ENCODE measurements at regions not wholly inside any gene's neighbourhood (a gene's known extent, or its start where the extent isn't known, plus 50 kb on each side); places are given as distances from the start of the nearest gene placed in this dataset.

GRCh38 chr17:13753154-13753553 lies 151.4 kb upstream of the HS3ST3A1 start:
- no peak for TF ChIP-seq EGR1 (IDR thresholded peaks at IDR 0.05)
- TF ChIP-seq USF1 (IDR thresholded peaks at IDR 0.05): no peak
- TF ChIP-seq YY1 (IDR thresholded peaks at IDR 0.05; ENCODE audit: low read depth): no peak
- no peak for TF ChIP-seq REST (IDR thresholded peaks at IDR 0.05; ENCODE audit: low read depth)
- no peak for TF ChIP-seq TCF12 (IDR thresholded peaks at IDR 0.05; ENCODE audit: low read depth)
- no peak for TF ChIP-seq NFIC (IDR thresholded peaks at IDR 0.05)
- no peak for TF ChIP-seq FOXM1 (IDR thresholded peaks at IDR 0.05; ENCODE audit: borderline replicate concordance, low read depth)
- TF ChIP-seq TAF1 (IDR thresholded peaks at IDR 0.05; ENCODE audit: low read depth): no peak
- TF ChIP-seq TEAD4 (IDR thresholded peaks at IDR 0.05): no peak
- no peak for TF ChIP-seq EP300 (IDR thresholded peaks at IDR 0.05; ENCODE audit: borderline replicate concordance)
- TF ChIP-seq MAX (IDR thresholded peaks at IDR 0.05): no peak
- no peak for TF ChIP-seq CEBPB (IDR thresholded peaks at IDR 0.05)
- TF ChIP-seq ZBTB7A (IDR thresholded peaks at IDR 0.05; ENCODE audit: low read depth): no peak
- no peak for TF ChIP-seq RAD21 (IDR thresholded peaks at IDR 0.05; ENCODE audit: low read depth)
- TF ChIP-seq CREB1 (IDR thresholded peaks at IDR 0.05; ENCODE audit: low read depth): no peak

- no peak for TF ChIP-seq USF1 (IDR thresholded peaks at IDR 0.05)
- no peak for TF ChIP-seq TAF1 (IDR thresholded peaks at IDR 0.05; ENCODE audit: low read depth)
- TF ChIP-seq EP300 (IDR thresholded peaks at IDR 0.05; ENCODE audit: borderline replicate concordance): no peak
- TF ChIP-seq EGR1 (IDR thresholded peaks at IDR 0.05): no peak
- TF ChIP-seq CEBPB (IDR thresholded peaks at IDR 0.05): no peak
- TF ChIP-seq ZBTB7A (IDR thresholded peaks at IDR 0.05; ENCODE audit: low read depth): no peak
- TF ChIP-seq MAX (IDR thresholded peaks at IDR 0.05): no peak
- TF ChIP-seq FOXM1 (IDR thresholded peaks at IDR 0.05; ENCODE audit: borderline replicate concordance, low read depth): no peak
- TF ChIP-seq CREB1 (IDR thresholded peaks at IDR 0.05; ENCODE audit: low read depth): no peak
- TF ChIP-seq NFIC (IDR thresholded peaks at IDR 0.05): no peak
- no peak for TF ChIP-seq TEAD4 (IDR thresholded peaks at IDR 0.05)
- no peak for TF ChIP-seq YY1 (IDR thresholded peaks at IDR 0.05; ENCODE audit: low read depth)
- TF ChIP-seq TCF12 (IDR thresholded peaks at IDR 0.05; ENCODE audit: low read depth): no peak
- no peak for TF ChIP-seq REST (IDR thresholded peaks at IDR 0.05; ENCODE audit: low read depth)
- no peak for TF ChIP-seq RAD21 (IDR thresholded peaks at IDR 0.05; ENCODE audit: low read depth)
Measured at GRCh38 chr17:13753771-13754170, 152.0 kb upstream of the HS3ST3A1 start.

- TF ChIP-seq REST (IDR thresholded peaks at IDR 0.05; ENCODE audit: low read depth) (no peak), MAX (IDR thresholded peaks at IDR 0.05) (no peak), YY1 (IDR thresholded peaks at IDR 0.05; ENCODE audit: low read depth) (no peak), TAF1 (IDR thresholded peaks at IDR 0.05; ENCODE audit: low read depth) (no peak), EGR1 (IDR thresholded peaks at IDR 0.05) (no peak), EP300 (IDR thresholded peaks at IDR 0.05; ENCODE audit: borderline replicate concordance) (no peak), FOXM1 (IDR thresholded peaks at IDR 0.05; ENCODE audit: borderline replicate concordance, low read depth) (no peak), CREB1 (IDR thresholded peaks at IDR 0.05; ENCODE audit: low read depth) (no peak), TCF12 (IDR thresholded peaks at IDR 0.05; ENCODE audit: low read depth) (no peak), NFIC (IDR thresholded peaks at IDR 0.05) (no peak), RAD21 (IDR thresholded peaks at IDR 0.05; ENCODE audit: low read depth) (no peak), USF1 (IDR thresholded peaks at IDR 0.05) (no peak), CEBPB (IDR thresholded peaks at IDR 0.05) (no peak)
Measured at GRCh38 chr17:13755851-13756250, 154.1 kb upstream of the HS3ST3A1 start.

- no peak for TF ChIP-seq MAX (IDR thresholded peaks at IDR 0.05)
- no peak for TF ChIP-seq REST (IDR thresholded peaks at IDR 0.05; ENCODE audit: low read depth)
- TF ChIP-seq NFIC (IDR thresholded peaks at IDR 0.05): no peak
- no peak for TF ChIP-seq ZBTB7A (IDR thresholded peaks at IDR 0.05; ENCODE audit: low read depth)
- TF ChIP-seq FOXM1 (IDR thresholded peaks at IDR 0.05; ENCODE audit: borderline replicate concordance, low read depth): no peak
- no peak for TF ChIP-seq CEBPB (IDR thresholded peaks at IDR 0.05)
Measured at GRCh38 chr17:13756763-13757162, 155.0 kb upstream of the HS3ST3A1 start.
